Activated T-helper 1 cell treated with anti-CD3 and anti-CD28 coated beads, Interleukin-12 subunit alpha, Interleukin-12 subunit beta, Interleukin-2, Interleukin-4 antibody, amounts not matched to agents 30 ng/mL and 10 ng/mL and 1 ng/mL, durations not matched to agents 14 hours and 24 hours and 36 hours (primary cell): ENCODE measurements at regions not wholly inside any gene's neighbourhood (a gene's known extent, or its start where the extent isn't known, plus 50 kb on each side); places are given as distances from the start of the nearest gene placed in this dataset.
A peak's percentile ranks its signal among the peaks of the same experiment; 100 is the strongest.
"Not testable (repeated sequence)": the region's sequence is repeated elsewhere in the genome, so short reads cannot be mapped to it uniquely, and the experiment has no call there.

Experiments
- DNase-seq: peaks from one replicate; pipeline ENCODE4 v3.0.0; 2021; ENCODE audit warnings: low spot score
- H3K27ac Mint-ChIP-seq: one replicate; pipeline ENCODE4 v1.8.0; 2021; ENCODE audit warnings: mild to moderate bottlenecking, mixed read lengths
- H3K27me3 Mint-ChIP-seq: one replicate; pipeline ENCODE4 v1.8.0; 2022; ENCODE audit warnings: mild to moderate bottlenecking, moderate library complexity, mixed read lengths; ENCODE audit not compliant: insufficient read depth
- H3K36me3 Mint-ChIP-seq: one replicate; pipeline ENCODE4 v1.8.0; 2021; ENCODE audit warnings: low read depth, mixed read lengths
- H3K4me1 Mint-ChIP-seq: one replicate; pipeline ENCODE4 v1.8.0; 2021; ENCODE audit warnings: low read depth, mixed read lengths
- H3K4me3 Mint-ChIP-seq: one replicate; pipeline ENCODE4 v1.8.0; 2021; ENCODE audit warnings: mild to moderate bottlenecking, moderate library complexity, mixed read lengths
- H3K9me3 Mint-ChIP-seq: one replicate; pipeline ENCODE4 v1.8.0; 2021; ENCODE audit warnings: mixed read lengths
- intact Hi-C: fragments of 100-400 bp; cut with micrococcal nuclease; formaldehyde crosslinking; loops from one replicate; pipeline ENCODE4 v1.15.1; 2024

DNA sequence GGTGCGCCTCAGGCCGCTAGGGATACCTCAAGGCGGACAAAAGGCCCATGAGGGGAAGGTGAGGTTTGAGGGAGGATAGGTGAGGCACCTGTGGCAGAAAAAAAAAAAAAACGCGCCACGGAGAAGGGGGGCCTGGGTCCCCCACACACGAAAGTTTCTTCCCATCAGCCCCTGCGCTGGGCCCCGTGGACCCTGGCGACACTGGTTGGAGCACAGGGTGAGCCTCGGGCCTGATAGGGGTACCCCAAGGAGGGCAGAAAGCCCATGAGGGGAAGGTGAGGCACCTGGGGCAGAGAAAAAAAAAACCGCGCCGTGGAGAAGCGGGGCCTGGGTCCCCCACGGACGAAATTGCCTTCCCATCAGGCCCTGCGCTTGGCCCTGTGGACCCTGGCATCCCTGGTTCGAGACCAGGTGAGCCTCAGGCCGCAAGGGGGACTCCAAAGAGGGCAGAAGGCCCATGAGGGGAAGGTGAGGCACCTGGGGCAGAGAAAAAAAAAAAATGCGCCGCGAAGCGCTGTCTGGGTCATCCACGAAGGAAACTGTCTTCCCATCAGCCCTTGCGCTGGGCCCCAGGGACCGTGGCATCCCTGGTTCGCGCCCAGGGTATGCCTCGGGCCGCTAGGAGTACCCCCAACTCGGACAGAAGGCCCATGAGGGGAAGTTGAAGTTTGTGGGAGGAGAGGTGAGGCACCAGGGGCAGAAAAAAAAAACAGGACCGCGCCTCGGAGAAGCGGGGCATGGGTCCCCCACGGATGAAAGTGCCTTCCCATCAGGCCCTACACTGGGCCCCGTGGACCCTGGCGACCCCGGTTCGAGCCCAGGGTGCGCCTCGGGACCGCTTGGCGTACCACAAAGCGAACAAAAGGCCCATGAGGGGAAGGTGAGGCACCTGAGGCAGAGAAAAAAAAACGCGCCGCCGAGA lies 226.2 kb downstream of the CCDC74A start:
- no peak for DNase-seq
- Mint-ChIP-seq H3K27me3 (no peaks in the 10 kb centered on the region), H3K9me3 (no peaks in the 10 kb centered on the region), H3K27ac (no peak overlapping the region), H3K4me3 (no peak overlapping the region), H3K36me3 (no peaks in the 10 kb centered on the region), H3K4me1 (no peaks in the 10 kb centered on the region)
- intact Hi-C loops = no loop called here

DNA sequence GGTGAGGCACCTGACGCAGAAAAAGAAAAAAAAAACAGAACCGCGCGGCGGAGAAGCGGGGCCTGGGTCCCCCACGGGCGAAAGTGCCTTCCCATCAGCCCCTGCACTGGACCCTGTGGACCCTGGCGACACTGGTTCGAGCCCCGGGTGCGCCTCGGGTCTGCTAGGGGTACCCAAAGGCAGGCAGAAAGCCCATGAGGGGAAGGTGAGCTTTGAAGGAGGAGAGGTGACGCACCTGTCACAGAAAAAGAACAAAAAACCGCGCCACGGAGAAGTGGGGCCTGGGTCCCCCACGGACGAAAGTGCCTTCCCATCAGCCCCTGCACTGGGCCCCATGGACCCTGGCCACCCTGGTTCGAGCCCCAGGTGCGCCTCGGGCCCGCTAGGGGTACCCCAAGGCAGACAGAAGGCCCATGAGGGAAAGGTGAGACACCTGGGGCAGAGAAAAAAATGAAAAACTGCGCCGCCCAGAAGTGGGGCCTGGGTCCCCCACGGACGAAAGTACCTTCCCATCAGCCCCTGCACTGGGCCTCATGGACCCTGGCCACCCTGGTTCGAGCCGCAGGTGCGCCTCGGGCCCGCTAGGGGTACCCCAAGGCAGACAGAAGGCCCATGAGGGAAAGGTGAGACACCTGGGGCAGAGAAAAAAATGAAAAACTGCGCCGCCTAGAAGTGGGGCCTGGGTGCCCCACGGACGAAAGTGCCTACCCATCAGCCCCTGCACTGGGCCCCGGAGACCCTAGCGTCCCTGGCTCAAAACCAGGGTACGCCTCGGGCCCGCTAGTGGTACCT lies 227.4 kb downstream of the CCDC74A start:
- no peaks in the 10 kb centered on the region for H3K36me3 Mint-ChIP-seq
- H3K27ac Mint-ChIP-seq = no peak overlapping the region

DNA sequence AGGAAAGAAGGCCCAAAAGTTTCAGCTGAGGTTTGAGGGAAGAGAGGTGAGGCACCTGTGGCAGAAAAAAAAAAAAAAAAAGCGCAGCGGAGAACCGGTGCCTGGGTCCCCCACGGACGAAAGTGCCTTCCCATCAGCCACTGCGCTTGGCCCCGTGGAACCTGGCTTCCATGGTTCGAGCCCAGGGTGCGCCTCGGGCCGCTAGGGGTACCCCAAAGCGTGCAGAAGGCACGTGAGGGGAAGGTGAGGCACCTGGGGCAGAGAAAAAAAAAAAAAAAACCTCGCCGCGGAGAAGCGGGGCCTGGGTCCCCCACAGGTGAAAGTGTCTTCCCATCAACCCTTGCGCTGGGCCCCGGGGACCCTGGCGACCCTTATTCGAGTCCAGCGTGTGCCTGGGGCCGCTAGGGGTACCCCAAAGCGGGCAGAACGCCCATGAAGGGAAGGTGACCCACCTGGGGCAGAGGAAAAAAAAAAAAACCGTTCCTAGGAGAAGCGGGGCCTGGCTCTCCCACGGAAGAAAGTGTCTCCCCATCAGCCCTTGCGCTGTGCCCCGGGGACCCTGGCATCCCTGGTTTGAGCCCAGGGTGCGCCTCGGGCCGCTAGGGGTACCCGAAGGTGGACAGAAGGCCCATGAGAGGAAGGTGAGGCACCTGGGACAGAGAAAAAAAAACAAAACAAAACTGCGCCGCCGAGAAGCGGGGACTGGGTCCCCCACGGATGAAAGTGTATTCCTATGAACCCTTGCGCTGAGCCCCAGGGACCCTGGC lies 228.6 kb downstream of the CCDC74A start:
- no peaks in the 10 kb centered on the region for H3K27me3 Mint-ChIP-seq
- H3K36me3 Mint-ChIP-seq = no peaks in the 10 kb centered on the region
- no peaks in the 10 kb centered on the region for H3K4me1 Mint-ChIP-seq
- intact Hi-C loops = no loop called here
- H3K4me3 Mint-ChIP-seq = no peak overlapping the region
- no peak for DNase-seq
- H3K27ac Mint-ChIP-seq = no peak overlapping the region
- H3K9me3 Mint-ChIP-seq = no peaks in the 10 kb centered on the region

More for the DNA sequence above, 227.4 kb downstream of the CCDC74A start:
- H3K27me3 Mint-ChIP-seq = no peaks in the 10 kb centered on the region
- no peak for DNase-seq
- no peaks in the 10 kb centered on the region for H3K4me1 Mint-ChIP-seq
- intact Hi-C loops = no loop called here
- H3K9me3 Mint-ChIP-seq = no peaks in the 10 kb centered on the region
- no peak overlapping the region for H3K4me3 Mint-ChIP-seq

GRCh38 chr2:131758941-131759340 lies 231.3 kb downstream of the CCDC74A start:
- H3K36me3 Mint-ChIP-seq, H3K27me3 Mint-ChIP-seq, intact Hi-C loops, H3K9me3 Mint-ChIP-seq, H3K27ac Mint-ChIP-seq, H3K4me3 Mint-ChIP-seq, H3K4me1 Mint-ChIP-seq, DNase-seq: not testable (repeated sequence)

DNA sequence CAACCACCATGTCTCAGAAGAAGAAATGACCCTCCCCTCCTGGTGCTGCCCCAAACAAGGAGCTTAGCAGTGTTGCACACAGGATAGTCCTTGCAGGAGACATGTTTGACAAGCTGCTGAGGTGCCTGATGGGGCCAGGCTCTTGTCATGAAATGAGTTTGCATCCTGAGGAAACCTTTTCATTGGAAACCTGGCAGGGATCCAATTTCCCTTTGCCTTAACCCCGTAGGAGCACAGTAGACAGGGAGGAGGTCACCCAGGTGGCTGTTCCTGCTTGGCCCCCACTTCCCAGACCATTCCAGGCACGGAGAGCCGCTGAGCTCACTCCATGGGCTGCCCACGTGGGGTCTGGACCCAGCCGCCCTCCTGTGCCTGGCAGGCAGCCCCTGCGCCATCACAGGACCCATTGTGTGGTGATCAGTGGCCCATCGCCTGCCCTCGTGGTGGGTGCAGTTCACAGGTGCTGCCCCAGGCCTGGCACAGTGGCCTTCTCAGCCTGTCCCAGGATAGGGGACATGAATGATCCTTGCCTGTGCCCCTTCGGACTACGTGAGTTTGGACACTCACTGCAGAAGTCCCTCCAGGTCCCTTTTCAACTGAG lies 247.4 kb downstream of the CCDC74A start:
- DNase-seq, H3K36me3 Mint-ChIP-seq, H3K4me3 Mint-ChIP-seq, H3K9me3 Mint-ChIP-seq, H3K27ac Mint-ChIP-seq, H3K27me3 Mint-ChIP-seq, H3K4me1 Mint-ChIP-seq, intact Hi-C loops: not testable (repeated sequence)

- H3K27me3 Mint-ChIP-seq, H3K36me3 Mint-ChIP-seq, H3K4me3 Mint-ChIP-seq, H3K9me3 Mint-ChIP-seq, DNase-seq, H3K27ac Mint-ChIP-seq, H3K4me1 Mint-ChIP-seq, intact Hi-C loops: not testable (repeated sequence)
These were observed 248.3 kb downstream of the CCDC74A start for GRCh38 chr2:131775903-131776506.

DNA sequence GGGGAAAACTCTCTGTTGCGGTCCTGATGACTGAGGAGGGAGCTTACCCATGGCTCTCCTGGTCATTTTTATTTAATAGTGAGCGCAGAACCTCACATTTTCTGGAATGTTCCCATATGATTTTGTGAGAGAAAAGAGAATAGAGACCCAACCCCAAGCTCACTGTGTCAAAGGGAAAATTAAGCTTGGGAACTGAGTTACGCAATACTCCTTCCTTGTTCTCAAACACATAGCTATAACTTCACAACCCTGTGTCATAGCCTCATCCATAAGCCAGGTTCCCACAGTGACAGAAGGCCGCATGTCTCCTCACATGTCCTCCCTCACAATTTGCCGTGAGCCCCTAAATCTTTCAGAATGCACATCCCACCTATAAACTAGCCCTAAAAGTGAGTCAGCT lies 252.8 kb downstream of the CCDC74A start:
- H3K27ac Mint-ChIP-seq, H3K9me3 Mint-ChIP-seq, DNase-seq, intact Hi-C loops, H3K4me1 Mint-ChIP-seq, H3K36me3 Mint-ChIP-seq, H3K27me3 Mint-ChIP-seq, H3K4me3 Mint-ChIP-seq: not testable (repeated sequence)

GRCh38 chr2:131801210-131801744 lies 273.6 kb downstream of the CCDC74A start:
- H3K9me3 Mint-ChIP-seq = no peaks in the 10 kb centered on the region
- no peak for DNase-seq
- H3K4me3 Mint-ChIP-seq = no peak overlapping the region
- no peak overlapping the region for H3K27ac Mint-ChIP-seq
- intact Hi-C loops = loop anchor here (5.0 kb wide), 2 partner anchors 389 to 694 kb away; partner anchors contain the start of gene PLEKHB2
- H3K36me3 Mint-ChIP-seq = no peaks in the 10 kb centered on the region
- peaks cover 7% of the 10 kb centered on the region for H3K27me3 Mint-ChIP-seq
- no peaks in the 10 kb centered on the region for H3K4me1 Mint-ChIP-seq

GRCh38 chr2:131801745-131802350 lies 274.2 kb downstream of the CCDC74A start:
- intact Hi-C loops = loop anchor here (2.0 to 5.0 kb wide), 4 partner anchors 127 to 695 kb away; partner anchors contain the start of gene PLEKHB2
- not testable (repeated sequence) for H3K36me3 Mint-ChIP-seq, H3K9me3 Mint-ChIP-seq, H3K27ac Mint-ChIP-seq, H3K27me3 Mint-ChIP-seq, H3K4me1 Mint-ChIP-seq
- DNase-seq = peak; percentile 68
- peak overlapping the region; percentile 53 for H3K4me3 Mint-ChIP-seq

DNA sequence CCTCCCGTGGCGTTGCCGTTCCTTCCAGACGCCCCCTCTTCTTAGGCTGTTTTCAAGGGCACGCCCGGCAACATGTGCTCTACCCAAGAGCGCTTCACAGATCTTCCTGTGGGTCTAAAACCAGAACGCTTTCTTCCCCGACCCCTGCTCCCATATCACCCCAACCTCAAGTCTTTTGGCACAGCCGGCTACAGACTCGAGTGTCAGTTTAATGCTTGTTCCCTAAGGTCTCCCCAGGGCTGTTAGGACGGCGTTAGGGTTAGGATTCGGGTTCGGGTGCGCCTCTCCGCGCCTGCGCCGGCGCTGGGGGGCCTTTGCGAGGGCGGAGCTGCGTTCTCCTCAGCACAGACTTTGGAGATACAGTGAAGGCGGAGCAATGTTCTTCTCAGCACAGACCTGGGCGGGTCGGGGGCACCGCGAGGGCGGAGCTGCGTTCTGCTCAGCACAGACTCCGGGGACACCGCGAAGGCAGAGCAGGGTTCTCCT lies 274.7 kb downstream of the CCDC74A start:
- H3K4me1 Mint-ChIP-seq, H3K36me3 Mint-ChIP-seq, H3K27me3 Mint-ChIP-seq, H3K9me3 Mint-ChIP-seq, H3K27ac Mint-ChIP-seq: not testable (repeated sequence)
- peak overlapping the region; percentile 53 for H3K4me3 Mint-ChIP-seq
- peak; percentile 6 for DNase-seq
- intact Hi-C loops = loop anchor here (2.0 to 5.0 kb wide), 4 partner anchors 128 to 695 kb away; partner anchors contain the start of gene PLEKHB2

DNA sequence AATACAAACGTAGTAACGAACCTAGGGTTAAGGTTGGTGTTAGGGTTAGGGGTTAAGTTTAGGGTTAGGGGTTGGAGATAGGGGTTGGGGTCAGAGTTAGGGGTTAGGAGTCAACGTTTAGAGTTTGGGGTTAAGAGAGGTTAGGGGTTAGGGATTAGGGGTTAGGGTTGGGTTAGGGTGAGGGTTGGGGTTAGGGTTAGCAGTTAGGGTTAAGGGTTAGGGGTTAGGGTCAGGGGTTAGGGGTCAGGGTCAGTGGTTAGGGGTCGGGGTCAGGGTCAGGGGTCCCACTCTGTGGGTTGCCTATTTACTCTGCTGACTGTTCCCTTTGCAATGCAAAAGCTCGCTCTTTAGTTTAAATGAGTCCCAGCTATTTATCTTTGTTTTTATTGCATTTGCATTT lies 275.5 kb downstream of the CCDC74A start:
- not testable (repeated sequence) for DNase-seq, H3K36me3 Mint-ChIP-seq, H3K4me3 Mint-ChIP-seq, H3K4me1 Mint-ChIP-seq, H3K9me3 Mint-ChIP-seq, H3K27ac Mint-ChIP-seq, H3K27me3 Mint-ChIP-seq
- intact Hi-C loops = loop anchor here (2.0 to 5.0 kb wide), 4 partner anchors 128 to 696 kb away; partner anchors contain the start of gene PLEKHB2
